ENCODE measurements at regions not wholly inside any gene's neighbourhood (a gene's known extent, or its start where the extent isn't known, plus 50 kb on each side); places are given as distances from the start of the nearest gene placed in this dataset.

DNA sequence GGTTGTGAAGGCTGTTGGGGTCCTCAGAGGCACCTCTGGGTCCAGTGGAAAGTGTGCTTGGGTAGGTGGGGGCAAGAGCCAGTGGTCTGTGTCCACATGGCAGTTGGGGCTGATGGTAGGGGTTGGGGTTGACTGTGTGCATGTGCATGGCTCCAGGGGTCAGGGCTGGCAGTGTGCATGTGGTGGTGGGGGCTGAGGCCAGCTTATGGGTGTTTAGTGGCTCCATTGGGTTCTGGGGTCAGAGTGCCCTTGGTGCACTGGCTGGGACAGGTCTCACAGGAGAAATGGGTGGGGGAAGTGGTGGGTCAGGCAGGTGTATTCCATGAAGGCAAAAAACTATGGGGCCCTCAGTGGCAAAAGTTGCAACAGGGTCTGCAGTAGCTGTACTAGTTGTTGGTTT, 97.9 kb downstream of the EDEM1 start:
- TF ChIP-seq POLR2A (IDR thresholded peaks at IDR 0.05) (no peak), POLR2AphosphoS5 (IDR thresholded peaks at IDR 0.05) (no peak)
- TF ChIP-seq, protein P1, sequence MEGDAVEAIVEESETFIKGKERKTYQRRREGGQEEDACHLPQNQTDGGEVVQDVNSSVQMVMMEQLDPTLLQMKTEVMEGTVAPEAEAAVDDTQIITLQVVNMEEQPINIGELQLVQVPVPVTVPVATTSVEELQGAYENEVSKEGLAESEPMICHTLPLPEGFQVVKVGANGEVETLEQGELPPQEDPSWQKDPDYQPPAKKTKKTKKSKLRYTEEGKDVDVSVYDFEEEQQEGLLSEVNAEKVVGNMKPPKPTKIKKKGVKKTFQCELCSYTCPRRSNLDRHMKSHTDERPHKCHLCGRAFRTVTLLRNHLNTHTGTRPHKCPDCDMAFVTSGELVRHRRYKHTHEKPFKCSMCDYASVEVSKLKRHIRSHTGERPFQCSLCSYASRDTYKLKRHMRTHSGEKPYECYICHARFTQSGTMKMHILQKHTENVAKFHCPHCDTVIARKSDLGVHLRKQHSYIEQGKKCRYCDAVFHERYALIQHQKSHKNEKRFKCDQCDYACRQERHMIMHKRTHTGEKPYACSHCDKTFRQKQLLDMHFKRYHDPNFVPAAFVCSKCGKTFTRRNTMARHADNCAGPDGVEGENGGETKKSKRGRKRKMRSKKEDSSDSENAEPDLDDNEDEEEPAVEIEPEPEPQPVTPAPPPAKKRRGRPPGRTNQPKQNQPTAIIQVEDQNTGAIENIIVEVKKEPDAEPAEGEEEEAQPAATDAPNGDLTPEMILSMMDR (IDR thresholded peaks at IDR 0.05) = no peak
